ENCODE measurements at regions not wholly inside any gene's neighbourhood (a gene's known extent, or its start where the extent isn't known, plus 50 kb on each side); places are given as distances from the start of the nearest gene placed in this dataset.

GRCh38 chr4:20440170-20440569, 188.5 kb downstream of the SLIT2 start:
- TF ChIP-seq CTCF (conservative IDR thresholded peaks at IDR 0.05; ENCODE audit: low read depth in 2 of 2) (no peak), EZH2 (IDR thresholded peaks at IDR 0.05; ENCODE audit: low read depth, unreplicated experiment) (no peak), POLR2AphosphoS5 (IDR thresholded peaks at IDR 0.05; ENCODE audit: low read depth) (no peak), EZH2phosphoT487 (IDR thresholded peaks at IDR 0.05; ENCODE audit: unreplicated experiment) (no peak), JUNB (IDR thresholded peaks at IDR 0.05; ENCODE audit: unreplicated experiment) (no peak)

All from GM23338 (cell line).